Common myeloid progenitor, CD34-positive (primary cell): ENCODE measurements at regions not wholly inside any gene's neighbourhood (a gene's known extent, or its start where the extent isn't known, plus 50 kb on each side); places are given as distances from the start of the nearest gene placed in this dataset.

ENCODE experiments used
- CTCF ChIA-PET: fragments of 350-600 bp; sonication (Branson Sonifier 250); formaldehyde crosslinking; loops from one replicate; lab custom pipeline; 2021; ENCODE audit warnings: antibody characterized with exemption; lab: Charles Lee
- POLR2A ChIA-PET: fragments of 350-600 bp; sonication (Branson Sonifier 250); formaldehyde crosslinking; loops from one replicate; lab custom pipeline; 2021; ENCODE audit warnings: antibody characterized with exemption; lab: Charles Lee
- DNase-seq, 3 donors: peaks; one replicate each; pipeline versions ENCODE4 v3.0.0 to v3.0.0-alpha.2; 2013
- H3K27ac ChIP-seq, 2 experiments: 1 replicate in 1 of 2; 2 replicates in 1 of 2; pipeline ENCODE4 v1.7.0; 2013; ENCODE audit warnings: inconsistent platforms in 2 of 2, low read length in 2 of 2, mild to moderate bottlenecking in 2 of 2, low read depth in 1 of 2, moderate library complexity in 1 of 2; ENCODE audit not compliant: severe bottlenecking in 2 of 2, insufficient read depth in 1 of 2, poor library complexity in 1 of 2
- H3K27me3 ChIP-seq, 5 experiments: replicated peaks in 2 of 5; 1 replicate in 3 of 5; 2 replicates in 2 of 5; pipeline versions ENCODE4 v1.6.1 to v1.7.0; 2013; ENCODE audit warnings: low read length in 4 of 5, mild to moderate bottlenecking in 2 of 5, moderate library complexity in 2 of 5, inconsistent platforms in 1 of 5; ENCODE audit not compliant: insufficient read depth in 5 of 5, control insufficient read depth in 4 of 5
- H3K36me3 ChIP-seq, 4 experiments: 1 replicate in 2 of 4; 2 replicates in 2 of 4; pipeline versions ENCODE4 v1.6.1 to v1.7.0; 2013; ENCODE audit warnings: low read length in 3 of 4, control low read depth in 1 of 4, mild to moderate bottlenecking in 1 of 4; ENCODE audit not compliant: control insufficient read depth in 4 of 4, insufficient read depth in 4 of 4
- H3K4me1 ChIP-seq, 4 experiments: 1 replicate in 3 of 4; 2 replicates in 1 of 4; pipeline versions ENCODE4 v1.6.1 to v1.7.1; 2013; ENCODE audit warnings: low read length in 3 of 4, mild to moderate bottlenecking in 3 of 4, control low read depth in 1 of 4, inconsistent platforms in 1 of 4, moderate library complexity in 1 of 4; ENCODE audit not compliant: control insufficient read depth in 4 of 4, insufficient read depth in 4 of 4; ENCODE audit errors: control extremely low read depth in 1 of 4
- H3K4me3 ChIP-seq, 7 experiments: 1 replicate in 4 of 7; 2 replicates in 3 of 7; pipeline versions ENCODE4 v1.5.1 to v1.7.0; 2013; ENCODE audit warnings: mild to moderate bottlenecking in 7 of 7, low read length in 6 of 7, moderate library complexity in 6 of 7, inconsistent platforms in 2 of 7, low read depth in 2 of 7, control low read depth in 1 of 7; ENCODE audit not compliant: insufficient read depth in 4 of 7, control insufficient read depth in 1 of 7; ENCODE audit errors: extremely low read depth in 1 of 7
- H3K9me3 ChIP-seq, 5 experiments: 1 replicate in 4 of 5; 2 replicates in 1 of 5; pipeline versions ENCODE4 v1.6.1 to v1.7.1; 2013; ENCODE audit warnings: low read length in 4 of 5, mild to moderate bottlenecking in 2 of 5, inconsistent platforms in 1 of 5, low read depth in 1 of 5, moderate library complexity in 1 of 5; ENCODE audit not compliant: control insufficient read depth in 4 of 5, insufficient read depth in 2 of 5; ENCODE audit errors: control extremely low read depth in 1 of 5
- WGBS: methylation state at CpG from one replicate; pipeline ENCODE4 v1.1.5; 2013; ENCODE audit not compliant: insufficient coverage; 5-methylcytosine and 5-hydroxymethylcytosine counted together

DNA sequence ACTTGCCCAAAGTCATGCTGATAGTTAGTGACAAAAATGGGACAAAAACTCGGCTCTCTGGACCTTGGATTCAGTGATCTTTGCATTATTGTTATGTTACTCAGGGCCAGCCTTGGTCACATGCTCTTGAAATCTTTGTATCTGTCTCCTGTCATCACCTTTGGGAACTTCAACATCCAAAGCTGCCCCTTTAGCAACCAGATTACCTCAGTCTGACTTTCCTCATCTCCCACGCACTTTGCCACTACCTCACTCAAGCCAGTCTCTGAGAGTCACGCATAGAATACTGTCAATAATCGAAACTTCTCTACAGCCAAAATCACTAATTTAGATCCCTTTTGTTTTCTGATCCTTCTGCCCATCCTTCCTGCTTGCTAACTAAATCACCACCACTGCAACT lies 90.8 kb upstream of the DAAM1 start:
- WGBS, result 100% methylated on average over 4 of the region's 4 CpGs
- ChIA-PET POLR2A (no interaction called here), CTCF (no interaction called here)
- Histone ChIP-seq H3K4me3 (no peak overlapping the region), H3K9me3 (no peaks in the 10 kb centered on the region), H3K27me3 (no peaks in the 10 kb centered on the region), H3K4me1 (no peaks in the 10 kb centered on the region), H3K27ac (no peak overlapping the region), H3K36me3 (no peaks in the 10 kb centered on the region)
- no peak for DNase-seq

DNA sequence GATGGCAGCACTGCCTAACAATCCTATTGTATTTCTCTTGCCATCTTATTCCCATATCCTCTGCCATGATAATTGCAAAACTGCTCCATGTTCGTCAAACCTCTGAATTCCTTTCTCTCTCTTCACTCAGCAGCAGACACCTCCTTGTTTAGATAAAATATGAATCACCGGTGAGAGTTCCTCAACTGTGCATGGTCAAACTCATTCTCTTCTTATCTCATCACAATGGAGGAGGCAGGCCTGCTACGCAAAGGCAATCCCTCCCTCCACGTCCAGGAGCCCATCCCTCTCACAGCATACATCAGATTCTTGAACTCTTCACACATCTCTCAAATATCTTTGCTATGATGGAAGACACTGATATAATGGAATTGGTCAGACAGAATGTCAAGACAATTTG lies 90.1 kb upstream of the DAAM1 start:
- no peaks in the 10 kb centered on the region for H3K27me3 ChIP-seq
- no peak for DNase-seq
- H3K36me3 ChIP-seq, result no peaks in the 10 kb centered on the region
- H3K27ac ChIP-seq, result no peak overlapping the region
- CTCF ChIA-PET, result no interaction called here
- no peak overlapping the region for H3K4me3 ChIP-seq
- no peaks in the 10 kb centered on the region for H3K9me3 ChIP-seq
- POLR2A ChIA-PET, result no interaction called here
- 100% methylated on average over 2 of the region's 4 CpGs for WGBS
- H3K4me1 ChIP-seq, result no peaks in the 10 kb centered on the region

DNA sequence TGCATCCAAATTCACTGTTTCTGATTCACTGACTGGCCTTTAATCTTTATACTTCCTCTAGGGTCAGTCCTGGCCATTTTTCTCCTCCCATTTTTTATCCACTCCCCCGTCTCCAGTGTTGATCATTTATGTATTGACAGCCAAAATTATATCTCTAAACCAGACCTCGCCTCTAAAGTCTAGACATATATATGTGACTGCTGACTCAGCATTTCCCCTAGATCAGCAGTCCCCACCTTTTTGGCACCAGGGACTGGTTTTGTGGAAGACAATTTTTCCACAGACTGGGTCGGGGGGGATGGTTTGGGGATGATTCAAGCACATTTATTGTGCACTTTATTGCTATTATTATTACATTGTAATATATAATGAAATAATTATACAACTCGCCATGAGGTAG lies 88.3 kb upstream of the DAAM1 start:
- Histone ChIP-seq H3K9me3 (no peaks in the 10 kb centered on the region), H3K27ac (no peak overlapping the region), H3K4me3 (no peak overlapping the region), H3K4me1 (no peaks in the 10 kb centered on the region), H3K36me3 (no peaks in the 10 kb centered on the region), H3K27me3 (no peaks in the 10 kb centered on the region)
- ChIA-PET POLR2A (no interaction called here), CTCF (no interaction called here)
- WGBS, result 100% methylated on average over 1 of the region's 4 CpGs
- no peak for DNase-seq

DNA sequence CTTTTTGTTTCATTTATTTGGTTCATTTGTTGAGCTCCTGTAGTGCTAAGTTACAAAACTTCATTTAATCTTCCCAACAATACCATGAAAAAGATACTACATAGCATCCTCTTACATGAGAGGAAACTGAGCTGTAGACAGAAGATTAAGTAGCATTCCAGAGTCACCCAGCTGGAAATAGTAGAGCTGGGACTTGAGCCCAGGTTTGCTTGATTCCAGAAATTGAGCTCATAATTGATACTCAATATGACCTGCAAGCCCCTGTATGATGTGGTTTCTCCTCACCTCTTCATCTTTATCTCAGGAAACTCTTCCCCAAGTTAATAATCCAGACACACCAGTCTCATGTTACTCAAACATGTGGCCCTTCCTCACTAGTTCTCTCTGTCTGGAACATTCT lies 87.0 kb upstream of the DAAM1 start:
- Histone ChIP-seq H3K27ac (no peak overlapping the region), H3K4me1 (no peaks in the 10 kb centered on the region), H3K36me3 (no peaks in the 10 kb centered on the region), H3K4me3 (no peak overlapping the region), H3K9me3 (no peaks in the 10 kb centered on the region), H3K27me3 (no peaks in the 10 kb centered on the region)
- DNase-seq, result no peak
- CTCF ChIA-PET, result no interaction called here
- POLR2A ChIA-PET, result no interaction called here

DNA sequence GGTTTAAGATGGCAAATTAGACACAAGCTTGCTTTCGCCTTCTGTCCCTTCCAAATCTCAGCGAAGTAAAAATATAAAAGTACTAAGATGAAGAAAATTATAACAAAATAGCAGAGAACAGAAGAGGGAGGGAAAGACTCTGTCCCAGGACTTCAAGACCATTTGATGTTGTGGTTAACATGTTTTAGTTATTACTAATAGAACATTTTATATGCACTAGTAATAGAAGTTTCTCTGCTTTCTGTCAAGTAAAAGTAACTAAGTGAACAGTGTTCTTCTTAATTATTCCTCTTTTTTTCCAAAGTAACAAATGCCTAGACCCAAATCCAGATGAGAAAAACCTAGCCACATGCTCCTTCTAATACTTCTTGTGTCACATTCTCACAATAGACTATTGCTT lies 85.1 kb upstream of the DAAM1 start:
- Histone ChIP-seq H3K27ac (no peak overlapping the region), H3K27me3 (no peaks in the 10 kb centered on the region), H3K4me3 (no peak overlapping the region), H3K4me1 (no peaks in the 10 kb centered on the region), H3K9me3 (no peaks in the 10 kb centered on the region), H3K36me3 (no peaks in the 10 kb centered on the region)
- CTCF ChIA-PET, result no interaction called here
- no peak for DNase-seq
- WGBS, result 100% methylated on average over 2 of the region's 2 CpGs
- POLR2A ChIA-PET, result no interaction called here

DNA sequence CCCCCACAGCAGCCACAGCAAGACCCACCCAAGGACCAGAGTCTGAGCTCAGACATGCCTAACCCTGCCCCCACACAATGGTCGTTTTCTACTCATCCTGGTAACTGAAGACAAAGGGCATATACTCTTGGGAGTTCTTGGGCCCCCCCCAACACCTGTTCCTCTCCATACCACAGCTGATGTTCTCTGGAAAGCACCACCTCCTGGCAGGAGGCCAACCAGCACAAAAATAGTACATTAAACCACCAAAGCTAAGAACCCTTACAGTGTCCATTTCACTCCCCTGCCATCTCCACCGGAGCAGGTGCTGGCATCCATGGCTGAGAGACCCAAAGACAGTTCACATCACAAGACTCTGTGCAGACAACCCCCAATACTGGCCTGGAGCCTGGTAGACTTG lies 80.6 kb upstream of the DAAM1 start:
- Histone ChIP-seq H3K27me3 (no peaks in the 10 kb centered on the region), H3K36me3 (no peaks in the 10 kb centered on the region), H3K4me3 (no peak overlapping the region), H3K4me1 (no peaks in the 10 kb centered on the region), H3K27ac (no peak overlapping the region), H3K9me3 (no peaks in the 10 kb centered on the region)
- ChIA-PET CTCF (interaction anchor here (0.8 kb wide), 1 partner anchor 83 kb away, joined by 3 read pairs; no protein-coding TSS in a partner anchor), POLR2A (no interaction called here)
- 82% methylated on average over 2 of the region's 2 CpGs for WGBS
- DNase-seq, result no peak

DNA sequence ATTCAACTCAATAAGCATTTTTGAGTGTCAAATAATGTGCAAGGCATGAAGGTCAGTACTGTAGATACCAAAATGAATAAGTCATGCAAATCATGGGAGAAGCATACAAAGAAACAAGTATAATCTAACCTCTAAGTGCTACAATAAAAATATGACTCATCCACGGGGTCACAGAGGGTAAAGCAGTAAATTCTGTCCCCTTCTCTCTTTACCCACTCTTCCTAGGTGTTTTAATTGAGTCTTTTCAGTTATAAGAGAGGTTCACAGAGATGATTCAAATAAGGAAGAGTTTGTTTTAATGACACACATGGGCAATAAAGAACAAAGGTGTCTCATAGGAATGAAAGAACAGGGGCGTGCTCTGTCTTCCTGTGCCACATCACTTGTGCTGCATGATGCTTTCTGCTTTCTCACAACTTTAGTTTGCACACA lies 71.5 kb upstream of the DAAM1 start:
- POLR2A ChIA-PET, result no interaction called here
- Histone ChIP-seq H3K36me3 (no peaks in the 10 kb centered on the region), H3K9me3 (no peaks in the 10 kb centered on the region), H3K27ac (no peak overlapping the region), H3K4me3 (no peak overlapping the region), H3K27me3 (peaks cover 0 to 3% (median 0%) of the 10 kb centered on the region in 5 experiments), H3K4me1 (no peaks in the 10 kb centered on the region)
- CTCF ChIA-PET, result no interaction called here
- no peak for DNase-seq
- WGBS, result 100% methylated on average over 1 of the region's 2 CpGs
